GM21515 (cell line): ENCODE measurements at regions not wholly inside any gene's neighbourhood (a gene's known extent, or its start where the extent isn't known, plus 50 kb on each side); places are given as distances from the start of the nearest gene placed in this dataset.
"Not testable (repeated sequence)": the region's sequence is repeated elsewhere in the genome, so short reads cannot be mapped to it uniquely, and the experiment has no call there.

Experiments used
- ATAC-seq: cut with Tn5 transposase; IDR thresholded peaks from one replicate; pipeline ENCODE4 v1.9.1; 2021; ENCODE audit not compliant: unreplicated experiment

DNA sequence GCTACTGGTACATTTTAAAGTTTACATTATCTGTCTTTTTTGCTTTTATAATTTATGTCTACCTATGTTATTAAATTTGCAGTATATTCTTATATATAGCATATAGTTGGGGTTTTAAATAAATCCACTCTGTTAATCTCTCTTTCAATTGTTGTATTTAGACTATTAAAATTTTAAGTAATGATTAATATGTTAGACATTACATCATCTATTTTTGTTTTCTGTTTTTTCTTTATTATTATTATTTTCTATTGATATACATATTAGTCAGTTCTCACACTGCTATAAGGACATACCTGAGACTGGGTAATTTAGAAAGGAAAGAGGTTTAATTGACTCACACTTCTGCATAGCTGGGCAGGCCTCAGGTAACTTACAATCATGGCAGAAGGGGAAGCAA lies 1338.2 kb upstream of the GJE1 start:
- ATAC-seq = no peak

DNA sequence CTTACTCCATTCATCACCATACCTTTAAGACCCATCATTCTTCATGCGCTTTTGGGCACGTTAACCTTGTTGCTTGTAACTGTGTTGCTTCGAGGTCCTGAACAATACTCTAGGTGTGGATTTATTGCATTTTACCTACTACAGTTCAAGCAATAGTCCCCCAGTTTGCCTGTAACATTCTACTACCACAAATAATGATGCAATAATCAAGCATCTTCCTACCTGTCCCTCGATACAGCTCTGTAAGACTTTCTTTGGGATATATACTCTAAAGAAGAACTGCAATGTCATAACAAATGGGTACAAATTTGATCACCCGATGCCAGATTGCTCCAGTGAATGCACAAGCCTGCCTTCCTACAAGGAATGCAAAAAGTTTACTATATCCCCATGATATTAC lies 1342.6 kb upstream of the GJE1 start:
- no peak for ATAC-seq

DNA sequence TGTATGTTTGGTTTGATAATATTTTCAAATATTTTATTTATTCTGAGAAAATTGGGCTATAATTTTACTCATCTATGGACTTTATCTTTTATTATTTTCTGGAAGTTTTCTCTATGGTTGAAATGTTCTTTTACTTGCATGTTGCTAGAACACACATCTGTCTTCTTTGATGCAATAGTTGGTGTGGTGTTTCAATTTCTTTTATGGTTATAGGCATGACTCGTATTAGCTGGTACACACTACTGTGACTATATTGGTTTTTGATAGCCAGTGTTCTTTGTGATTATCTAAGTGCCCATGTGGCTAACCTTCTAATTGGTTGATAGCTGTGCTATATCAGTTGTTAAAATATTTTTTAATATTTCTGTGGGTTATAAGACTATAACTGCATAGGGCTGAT lies 1343.3 kb upstream of the GJE1 start:
- no peak for ATAC-seq

DNA sequence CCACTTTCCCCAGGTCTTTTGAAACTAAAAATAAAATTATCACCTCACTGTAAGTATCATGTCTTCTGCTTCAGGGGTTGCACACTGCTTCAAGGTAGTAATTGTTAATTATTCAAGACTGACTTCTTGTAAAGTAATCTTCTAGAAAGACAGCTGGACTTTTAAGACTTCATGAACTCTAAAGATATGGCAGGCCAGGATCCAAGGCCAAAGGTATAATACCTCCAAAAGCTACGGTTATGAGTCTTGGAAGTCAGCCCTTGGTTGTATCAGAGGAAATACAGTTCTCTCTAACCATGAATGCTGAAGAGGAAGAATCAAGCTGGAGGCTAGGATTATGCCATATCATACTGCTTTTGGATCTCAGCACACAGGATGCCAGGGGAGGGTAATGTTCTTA lies 1346.8 kb upstream of the GJE1 start:
- ATAC-seq = no peak

DNA sequence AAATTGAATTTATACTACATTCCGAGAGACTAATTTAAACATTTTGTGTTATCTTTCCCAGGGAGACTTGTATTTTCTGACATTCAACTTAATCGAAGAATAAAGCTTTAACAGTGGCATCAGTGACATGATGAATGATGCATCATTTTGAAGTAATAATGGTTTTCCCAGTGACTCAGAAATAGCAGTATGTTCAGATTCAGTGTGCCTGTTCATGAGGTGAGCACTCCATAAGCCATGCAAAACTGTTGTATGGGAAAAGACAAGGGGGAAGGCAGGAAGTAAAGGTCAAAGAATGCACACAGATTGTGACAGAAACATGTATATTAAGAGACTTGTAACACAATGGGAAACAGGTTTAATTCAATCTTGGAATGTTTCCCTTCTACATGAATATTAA lies 1348.2 kb upstream of the GJE1 start:
- no peak for ATAC-seq

DNA sequence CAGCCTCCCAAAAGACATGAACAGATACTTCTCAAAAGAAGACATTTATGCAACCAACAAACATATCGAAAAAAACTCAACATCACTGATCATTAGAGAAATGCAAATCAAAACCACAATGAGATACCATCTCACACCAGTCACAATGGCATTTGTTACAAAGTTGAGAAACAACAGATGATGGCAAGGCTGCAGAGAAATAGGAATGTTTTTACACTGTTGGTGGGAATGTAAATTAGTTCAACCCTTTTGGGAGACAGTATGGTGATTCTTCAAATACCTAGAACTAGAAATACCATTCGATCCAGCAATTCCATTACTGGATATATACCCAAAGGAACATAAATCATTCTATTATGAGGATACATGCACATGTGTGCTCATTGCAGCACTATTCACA lies 1349.2 kb upstream of the GJE1 start:
- not testable (repeated sequence) for ATAC-seq

DNA sequence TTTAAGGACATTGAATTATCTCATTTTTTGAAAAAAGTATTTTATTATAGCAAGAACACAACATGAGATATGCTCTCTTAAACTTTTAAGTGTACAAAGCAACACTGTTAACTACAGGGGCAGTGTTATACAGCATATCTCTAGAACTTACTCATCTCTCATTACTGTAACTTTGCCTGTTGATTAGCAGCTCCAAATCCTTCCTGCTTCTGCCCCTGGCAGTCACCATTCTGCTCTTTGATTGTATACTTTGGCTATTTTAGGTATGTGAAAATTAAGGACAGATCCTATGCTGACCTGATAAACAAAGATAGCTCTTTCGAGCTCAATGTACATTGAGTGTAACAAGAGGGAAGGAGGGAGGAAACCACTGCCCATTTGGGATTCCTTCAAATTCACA lies 1349.8 kb upstream of the GJE1 start:
- ATAC-seq = no peak

DNA sequence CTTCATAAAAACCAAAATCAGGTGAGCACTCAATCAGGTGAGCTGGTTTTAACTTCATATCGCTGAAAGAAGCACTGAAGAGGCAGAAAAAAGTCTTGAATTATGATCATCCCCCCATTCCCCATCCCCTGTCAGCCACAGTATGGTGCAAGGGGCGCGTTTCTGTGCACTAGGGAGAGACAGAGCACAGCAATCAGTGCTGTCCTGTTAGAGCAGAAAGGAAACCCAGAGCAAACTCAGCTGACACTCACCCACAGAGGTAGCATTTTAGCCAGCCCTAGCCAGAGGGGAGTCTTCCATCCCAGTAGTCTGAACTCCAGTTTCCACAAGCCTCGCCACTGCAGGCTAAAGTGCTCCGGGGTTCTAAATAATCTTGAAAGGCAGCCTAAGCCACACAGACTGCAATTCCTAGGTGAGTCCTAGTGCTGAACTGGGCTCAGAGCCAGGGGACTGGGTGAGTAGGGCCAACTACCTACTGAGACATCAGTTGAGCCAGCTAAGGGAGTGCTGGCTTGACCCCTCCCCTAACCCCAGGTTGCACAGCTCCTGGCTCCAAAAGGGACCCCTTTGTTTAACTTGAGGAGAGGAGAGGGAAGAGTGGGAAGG lies 1352.6 kb upstream of the GJE1 start:
- no peak for ATAC-seq

DNA sequence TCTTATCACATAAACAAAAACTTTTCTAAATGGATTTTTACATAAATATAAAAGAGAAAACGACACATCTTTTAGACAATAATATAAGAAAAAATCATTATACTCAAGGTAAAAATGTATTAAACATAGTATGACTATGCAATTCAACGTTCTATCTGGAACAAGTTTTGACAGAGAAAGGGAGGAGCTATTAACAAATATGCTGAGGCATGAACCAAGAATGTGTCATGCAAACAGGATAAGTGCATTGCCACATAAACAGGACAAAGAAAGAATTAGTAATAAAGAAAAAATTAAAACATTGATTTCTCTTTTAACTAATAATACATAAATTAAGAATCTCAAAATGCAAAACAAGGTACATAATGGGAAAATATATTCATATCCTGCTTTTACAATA lies 1353.4 kb upstream of the GJE1 start:
- ATAC-seq = no peak

DNA sequence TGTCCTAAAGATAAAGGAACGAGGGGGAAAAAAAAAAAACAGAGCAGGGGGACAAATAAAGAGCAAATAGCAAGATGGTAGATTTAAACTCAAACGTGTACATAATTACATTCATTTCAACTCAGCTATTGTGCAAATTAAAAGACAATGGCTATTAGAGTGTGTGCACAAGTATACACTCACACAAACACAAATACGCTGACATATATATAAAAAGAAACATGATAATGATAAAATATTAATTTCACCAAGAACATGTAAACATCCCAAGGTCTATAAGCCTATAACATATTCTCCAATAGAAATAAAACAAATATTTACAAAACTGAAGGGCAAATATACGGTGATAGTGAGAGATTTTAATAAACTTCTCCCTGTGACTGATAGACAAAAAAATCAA lies 1354.9 kb upstream of the GJE1 start:
- no peak for ATAC-seq

DNA sequence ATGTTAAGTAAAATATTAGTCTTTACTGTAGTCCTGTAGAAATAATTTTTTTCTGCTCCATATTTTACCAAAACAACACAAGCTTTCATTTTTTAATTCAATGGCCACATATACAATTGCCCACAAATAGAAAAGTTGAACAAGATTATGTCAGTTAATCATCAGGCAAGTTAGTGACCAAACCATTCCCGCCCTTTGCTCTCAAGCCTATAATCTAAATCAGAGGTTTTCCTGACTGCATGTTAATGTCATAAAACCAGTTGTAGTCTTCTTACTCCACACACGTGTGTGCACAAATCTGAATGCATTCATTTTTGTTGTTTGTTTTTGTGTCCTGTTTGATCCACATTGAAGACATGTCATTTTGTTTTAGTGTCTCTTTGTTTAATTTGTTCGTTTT lies 1357.7 kb upstream of the GJE1 start:
- no peak for ATAC-seq

DNA sequence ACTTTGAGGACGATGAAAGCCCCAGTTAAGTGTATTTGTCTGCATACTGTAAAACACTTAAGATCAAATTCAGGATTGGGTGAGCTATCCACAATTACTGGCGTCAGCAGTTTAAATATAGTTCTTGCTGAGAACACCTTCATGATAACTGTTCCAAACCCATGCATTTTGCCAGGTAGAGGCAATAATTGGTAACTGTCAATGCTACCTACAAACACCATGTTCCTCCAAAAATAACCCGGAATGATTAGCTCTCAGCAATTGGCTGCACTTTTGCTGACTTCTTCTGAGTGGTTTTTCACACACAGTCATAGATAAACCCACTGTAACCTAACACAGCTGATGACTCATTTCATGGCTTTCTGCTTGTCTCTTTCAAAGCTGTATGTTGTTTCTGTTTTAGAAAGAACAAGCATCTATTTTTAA lies 1358.6 kb upstream of the GJE1 start:
- ATAC-seq = peak; percentile 99

DNA sequence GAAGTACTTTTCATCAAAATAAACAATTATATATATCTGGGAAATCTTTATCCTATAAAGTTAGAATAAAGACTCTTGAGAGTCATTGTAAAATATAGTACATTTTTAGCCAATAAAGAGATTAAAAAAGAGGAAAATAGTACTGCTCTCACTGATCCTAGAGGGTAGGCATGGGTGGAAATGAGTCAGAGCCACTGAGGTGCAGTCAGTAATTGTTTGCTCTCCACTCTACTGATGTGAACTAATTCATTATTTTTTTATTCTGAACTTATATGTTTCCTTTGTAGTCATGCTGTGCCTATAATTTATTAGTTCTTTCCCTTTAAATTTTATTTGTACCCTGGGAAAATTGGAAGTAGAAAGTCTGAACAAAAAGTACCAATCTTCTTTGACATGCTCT lies 1359.4 kb upstream of the GJE1 start:
- no peak for ATAC-seq

DNA sequence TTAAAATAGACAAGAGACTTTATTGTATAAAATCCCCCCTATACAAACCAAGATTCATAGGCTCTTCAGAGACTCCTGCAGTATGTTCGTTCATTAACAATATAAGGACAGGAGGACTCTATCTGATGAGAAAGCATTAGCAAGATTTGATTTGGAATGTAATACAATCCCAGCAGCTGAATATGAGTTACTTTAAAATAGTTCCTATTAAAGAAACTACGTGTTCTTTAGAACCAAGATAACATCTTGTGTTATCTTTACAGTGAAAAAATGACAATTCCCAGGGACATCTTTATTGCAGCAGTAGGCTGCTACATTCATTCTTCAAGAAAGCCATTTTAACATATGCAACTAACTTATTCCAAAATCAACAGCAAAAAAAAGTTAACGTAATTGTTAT lies 1360.1 kb upstream of the GJE1 start:
- no peak for ATAC-seq

DNA sequence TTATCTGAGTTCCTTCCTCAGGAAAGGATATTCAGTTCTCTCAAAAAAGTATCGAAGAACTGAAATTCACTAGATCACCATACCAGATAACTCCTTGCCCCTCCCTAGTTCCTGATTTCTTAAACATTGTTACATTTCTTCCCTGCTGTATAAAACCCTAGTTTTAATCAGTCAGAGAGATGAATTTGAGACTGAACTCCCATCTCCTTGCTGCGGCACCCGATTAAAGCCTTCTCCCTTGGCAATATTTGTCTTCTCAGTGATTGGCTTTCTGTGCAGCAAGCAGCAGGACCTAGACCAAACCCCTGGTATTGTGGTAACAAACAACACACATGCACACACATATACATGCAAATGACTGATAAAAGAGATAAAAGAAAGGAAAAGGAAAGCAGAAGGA lies 1364.6 kb upstream of the GJE1 start:
- ATAC-seq = no peak

DNA sequence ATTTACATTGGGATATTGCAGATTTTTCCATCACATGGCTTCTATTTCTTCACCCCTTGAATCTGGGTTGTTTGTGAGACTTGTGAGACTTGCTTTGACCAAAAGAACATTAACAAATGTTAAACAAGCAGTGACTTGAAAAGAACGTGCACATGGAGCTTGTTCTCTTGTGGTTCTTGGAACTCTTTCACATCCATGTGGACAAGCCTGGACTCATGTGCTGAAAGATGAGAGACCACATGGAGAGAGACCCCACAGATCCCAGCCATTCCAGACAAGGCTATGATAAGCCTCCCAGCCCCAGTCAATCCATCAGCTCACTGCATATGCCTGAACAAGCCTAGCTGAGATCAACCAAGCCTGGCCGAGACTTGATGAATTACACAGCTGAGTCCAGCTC lies 1365.7 kb upstream of the GJE1 start:
- no peak for ATAC-seq

DNA sequence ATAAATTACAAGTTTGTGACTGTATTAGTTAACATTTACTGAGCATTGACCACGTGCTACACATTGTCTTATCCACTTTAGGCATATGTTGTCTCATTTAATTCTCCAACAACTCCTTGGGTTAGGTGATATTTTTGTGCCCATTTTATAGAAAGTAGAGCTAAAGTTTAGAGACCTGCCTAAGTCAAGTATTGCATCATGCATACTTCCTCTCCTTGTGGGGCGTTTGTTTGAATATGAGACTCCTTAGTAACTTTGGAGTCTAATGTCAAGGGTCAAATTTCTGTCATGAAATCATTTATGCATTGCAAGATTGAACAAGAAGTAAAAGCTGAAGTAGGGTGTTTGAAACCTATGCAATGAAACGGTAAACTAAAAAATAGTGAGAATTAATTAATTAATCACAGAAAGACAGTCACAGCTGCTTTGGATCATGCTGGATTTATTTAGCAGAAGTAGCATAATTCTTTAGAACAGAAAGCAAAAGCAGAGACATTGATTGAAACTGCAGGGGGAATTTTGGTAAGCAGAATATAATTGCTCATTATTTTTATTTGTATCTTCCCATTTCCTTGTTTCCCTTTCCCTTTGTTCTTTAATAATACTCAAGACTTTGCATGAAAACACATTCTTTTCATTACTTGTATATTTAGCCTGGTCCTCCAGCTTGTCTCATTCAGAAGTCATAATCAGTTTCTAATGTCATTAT lies 1374.4 kb upstream of the GJE1 start:
- no peak for ATAC-seq

DNA sequence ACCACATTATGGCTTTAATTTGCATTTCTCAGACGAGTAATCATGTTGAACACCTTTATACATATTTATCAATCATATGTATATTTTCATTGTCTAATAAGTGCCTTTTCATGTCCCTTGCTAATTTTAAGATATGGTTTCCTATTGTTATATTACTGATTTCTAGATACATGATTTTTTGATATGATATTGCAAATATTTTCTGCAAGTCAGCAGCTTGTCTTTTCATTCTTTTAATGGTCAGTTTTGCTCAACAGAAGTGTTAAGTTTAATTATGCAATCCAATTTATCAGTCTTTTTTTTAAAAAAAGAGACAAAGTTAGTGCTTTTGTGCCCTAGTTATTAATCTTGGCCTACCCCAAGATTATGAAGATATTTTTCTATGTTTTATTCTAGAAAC lies 1377.8 kb upstream of the CITED2 start:
- ATAC-seq = no peak

DNA sequence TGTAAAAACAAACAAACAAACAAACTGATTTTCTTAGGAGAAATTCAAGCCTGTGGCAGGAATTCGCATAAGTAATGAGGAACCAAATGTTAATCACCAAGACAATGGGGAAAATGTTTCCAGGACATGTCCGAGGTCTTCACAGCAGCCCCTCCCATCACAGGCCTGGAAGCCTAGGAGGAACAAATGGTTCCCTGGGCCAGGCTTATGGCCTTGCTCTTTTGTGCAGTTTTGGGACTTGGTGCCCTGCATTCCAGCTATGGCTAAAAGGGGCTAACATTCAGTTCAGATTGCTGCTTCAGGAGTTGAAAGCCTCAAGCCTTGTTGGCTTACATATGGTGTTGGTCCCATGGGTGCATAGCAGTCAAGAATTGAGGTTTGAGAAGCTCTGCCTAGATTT lies 1372.7 kb upstream of the CITED2 start:
- no peak for ATAC-seq

DNA sequence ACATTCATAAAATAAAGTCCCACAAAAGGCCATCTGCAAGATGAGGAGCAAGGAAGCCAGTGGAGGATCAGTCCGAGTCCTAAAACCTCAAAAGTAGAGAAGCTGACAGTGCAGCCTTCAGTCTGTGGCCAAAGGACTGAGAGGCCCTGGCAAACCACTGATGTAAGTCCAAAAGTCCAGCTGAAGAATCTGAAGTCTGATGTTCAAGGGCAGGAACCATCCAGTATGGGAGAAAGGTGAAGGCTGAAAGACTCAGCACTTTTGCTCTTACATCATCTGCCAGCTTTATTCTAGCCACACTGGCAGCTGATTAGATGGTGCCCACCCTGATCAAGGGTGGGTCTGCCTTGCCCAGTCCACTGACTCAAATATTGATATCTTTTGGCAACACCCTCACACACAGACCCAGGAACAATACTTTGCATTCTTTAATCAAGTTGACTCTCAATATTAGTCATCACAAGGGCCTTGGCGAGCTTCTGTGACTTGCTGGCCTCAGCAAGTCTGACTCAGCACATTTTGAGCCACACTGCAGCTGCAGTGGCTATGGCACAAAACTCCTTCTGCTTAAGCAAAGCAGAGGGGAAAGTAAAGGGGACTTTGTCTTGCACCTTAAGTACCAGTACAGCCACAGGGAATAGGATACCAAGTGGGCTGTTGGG lies 1370.3 kb upstream of the CITED2 start:
- ATAC-seq = no peak

DNA sequence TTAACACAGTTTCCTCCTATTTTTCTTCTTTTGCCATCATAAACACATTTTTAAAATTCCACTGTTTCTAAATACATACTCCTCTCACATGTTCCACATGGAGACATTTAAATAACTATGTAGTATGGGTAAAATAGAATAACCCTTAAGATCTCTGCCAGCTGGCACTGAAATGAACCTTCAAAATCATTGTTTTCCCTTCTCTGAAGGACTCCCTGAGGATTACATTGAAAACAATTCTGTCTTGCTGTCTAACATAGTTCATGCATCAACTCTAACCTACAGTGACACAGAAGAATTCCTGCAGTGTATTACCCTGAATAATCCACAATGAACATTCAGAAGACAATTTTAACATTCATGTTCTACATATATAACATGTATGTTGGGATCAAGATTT lies 1361.8 kb upstream of the CITED2 start:
- no peak for ATAC-seq

DNA sequence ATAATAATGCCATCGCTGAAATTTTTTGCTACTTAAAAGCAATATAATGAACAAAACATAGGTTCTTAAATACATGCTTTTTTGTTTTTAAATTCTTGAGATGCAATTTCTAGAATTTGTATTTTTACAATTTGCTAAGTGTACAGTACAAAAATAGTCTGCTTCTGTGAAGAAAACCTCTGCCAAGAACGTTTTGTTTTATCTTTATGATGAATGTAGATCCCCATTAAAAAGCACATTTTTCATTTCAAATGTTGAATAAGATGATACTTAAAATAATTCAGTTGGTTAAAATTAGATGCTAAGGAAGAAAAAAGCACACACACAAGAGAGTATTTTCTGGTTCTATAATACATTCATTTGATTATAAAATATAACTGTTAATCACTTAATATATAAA lies 1358.5 kb upstream of the CITED2 start:
- no peak for ATAC-seq

DNA sequence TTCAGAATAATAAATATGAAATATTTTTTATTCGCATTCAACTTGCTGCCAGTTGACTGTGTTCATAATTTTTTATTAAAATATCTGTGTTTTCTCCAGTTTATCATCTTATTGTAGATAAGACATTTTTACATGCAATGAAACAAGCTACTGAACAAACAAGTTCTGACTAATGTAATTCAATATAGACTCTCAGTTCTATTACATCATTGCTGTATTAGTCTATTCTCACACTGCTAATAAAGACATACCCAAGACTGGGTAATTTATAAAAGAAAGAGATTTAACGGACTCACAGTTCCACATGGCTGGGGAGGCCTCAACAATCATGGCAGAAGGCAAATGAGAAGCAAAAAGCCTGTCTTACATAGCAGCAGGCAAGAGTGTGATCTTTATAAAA lies 1357.7 kb upstream of the CITED2 start:
- no peak for ATAC-seq
